Right lobe of liver (tissue), 4 donors: ENCODE measurements at regions not wholly inside any gene's neighbourhood (a gene's known extent, or its start where the extent isn't known, plus 50 kb on each side); places are given as distances from the start of the nearest gene placed in this dataset.

ENCODE experiments used
- POLR2A ChIP-seq: fragments of 450-650 bp; IDR thresholded peaks from one replicate; pipeline ENCODE4 v1.6.1; 2017; ENCODE audit warnings: antibody characterized with exemption, mild to moderate bottlenecking
- TF ChIP-seq, protein P1 (sequence below), 4 donors: fragments of 200-600 bp in 3 of 4; fragments of 450-650 bp in 1 of 4; IDR thresholded peaks; one replicate each; pipeline versions ENCODE4 v1.5.1 to v1.8.0; 2016 to 2022; ENCODE audit warnings: antibody characterized with exemption in 4 of 4, mild to moderate bottlenecking in 2 of 4
- donor health status: DM: no; HTN: no; CAD: no.
- donor health status: DM: no; HTN: no; CAD: no.
- donor health status: DM: no; HTN: yes; CAD: no.

DNA sequence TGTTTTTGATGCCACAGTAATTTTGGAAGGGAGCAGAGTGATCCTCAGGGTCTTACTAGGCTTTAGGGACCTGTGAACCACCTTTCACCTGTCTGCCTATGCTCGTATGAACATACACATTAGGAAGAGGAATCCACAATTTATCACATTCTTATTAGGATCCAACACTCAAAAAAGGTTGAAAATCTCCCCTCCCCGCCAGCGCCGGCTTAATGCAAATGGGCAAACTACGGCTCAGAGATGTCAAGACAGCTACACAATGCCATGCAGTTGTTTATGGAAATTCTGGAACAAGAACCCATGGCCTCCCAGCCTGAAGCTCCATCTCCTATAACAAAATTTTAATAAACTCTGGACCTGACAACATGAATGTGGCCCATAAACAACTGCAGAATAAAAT is 375.9 kb upstream of the ACVR2A start:
- TF ChIP-seq, protein P1, sequence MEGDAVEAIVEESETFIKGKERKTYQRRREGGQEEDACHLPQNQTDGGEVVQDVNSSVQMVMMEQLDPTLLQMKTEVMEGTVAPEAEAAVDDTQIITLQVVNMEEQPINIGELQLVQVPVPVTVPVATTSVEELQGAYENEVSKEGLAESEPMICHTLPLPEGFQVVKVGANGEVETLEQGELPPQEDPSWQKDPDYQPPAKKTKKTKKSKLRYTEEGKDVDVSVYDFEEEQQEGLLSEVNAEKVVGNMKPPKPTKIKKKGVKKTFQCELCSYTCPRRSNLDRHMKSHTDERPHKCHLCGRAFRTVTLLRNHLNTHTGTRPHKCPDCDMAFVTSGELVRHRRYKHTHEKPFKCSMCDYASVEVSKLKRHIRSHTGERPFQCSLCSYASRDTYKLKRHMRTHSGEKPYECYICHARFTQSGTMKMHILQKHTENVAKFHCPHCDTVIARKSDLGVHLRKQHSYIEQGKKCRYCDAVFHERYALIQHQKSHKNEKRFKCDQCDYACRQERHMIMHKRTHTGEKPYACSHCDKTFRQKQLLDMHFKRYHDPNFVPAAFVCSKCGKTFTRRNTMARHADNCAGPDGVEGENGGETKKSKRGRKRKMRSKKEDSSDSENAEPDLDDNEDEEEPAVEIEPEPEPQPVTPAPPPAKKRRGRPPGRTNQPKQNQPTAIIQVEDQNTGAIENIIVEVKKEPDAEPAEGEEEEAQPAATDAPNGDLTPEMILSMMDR (IDR thresholded peaks at IDR 0.05), result no peak
- TF ChIP-seq POLR2A, result no peak
